ENCODE measurements at regions not wholly inside any gene's neighbourhood (a gene's known extent, or its start where the extent isn't known, plus 50 kb on each side); places are given as distances from the start of the nearest gene placed in this dataset.

GRCh38 chr1:91609551-91609950 is 108.9 kb downstream of the CDC7 start:
- TF ChIP-seq EZH2 (IDR thresholded peaks at IDR 0.05; ENCODE audit: borderline replicate concordance, insufficient read depth, low read depth, low read length, poor library complexity, severe bottlenecking) (no peak), CTCF (IDR thresholded peaks at IDR 0.05) (no peak)
